Nephron (organoid): ENCODE measurements at regions not wholly inside any gene's neighbourhood (a gene's known extent, or its start where the extent isn't known, plus 50 kb on each side); places are given as distances from the start of the nearest gene placed in this dataset.
A peak's percentile ranks its signal among the peaks of the same experiment; 100 is the strongest.

Experiments used
- H3K27ac Mint-ChIP-seq, 3 experiments: 2 replicates each; pipeline ENCODE4 v1.8.0; 2020; ENCODE audit warnings: mixed read lengths in 3 of 3, mild to moderate bottlenecking in 2 of 3, moderate library complexity in 1 of 3
- H3K27me3 Mint-ChIP-seq: 2 replicates; pipeline ENCODE4 v1.8.0; 2021; ENCODE audit warnings: low read depth, mild to moderate bottlenecking, moderate library complexity, mixed read lengths
- H3K36me3 Mint-ChIP-seq: 2 replicates; pipeline ENCODE4 v1.8.0; 2020; ENCODE audit warnings: low read depth, mixed read lengths
- H3K4me1 Mint-ChIP-seq: 2 replicates; pipeline ENCODE4 v1.8.0; 2020; ENCODE audit warnings: mixed read lengths
- H3K4me3 Mint-ChIP-seq, 3 experiments: 2 replicates each; pipeline ENCODE4 v1.8.0; 2020; ENCODE audit warnings: mild to moderate bottlenecking in 3 of 3, mixed read lengths in 3 of 3, moderate library complexity in 2 of 3
- H3K9me3 Mint-ChIP-seq: 2 replicates; pipeline ENCODE4 v1.8.0; 2020; ENCODE audit warnings: mixed read lengths
- TF ChIP-seq, protein P1 (sequence below), 3 experiments: fragments of 200-600 bp; sonication (generic); IDR thresholded peaks; one replicate each; pipeline ENCODE4 v1.5.0; 2021; ENCODE audit warnings: antibody characterized with exemption in 3 of 3; ENCODE audit not compliant: unreplicated experiment in 3 of 3

DNA sequence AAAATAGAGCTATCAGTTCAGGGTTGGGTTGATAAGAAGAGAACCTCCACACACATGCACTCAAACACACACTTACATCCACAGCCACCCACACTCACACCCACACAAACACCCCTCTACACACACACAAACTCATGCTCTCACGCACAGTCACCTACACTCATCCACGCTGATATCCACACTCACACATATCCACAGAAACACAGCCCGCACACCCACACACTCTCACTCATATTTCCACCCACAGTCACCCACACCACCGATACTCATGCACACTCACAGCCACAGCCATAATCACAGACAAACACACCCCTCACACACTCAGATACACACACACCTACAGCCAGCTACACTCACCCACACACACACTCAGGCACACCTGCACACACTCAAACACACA, 333.0 kb upstream of the TPK1 start:
- Mint-ChIP-seq H3K27me3 (peaks cover 4% of the 10 kb centered on the region), H3K27ac (no peak overlapping the region), H3K9me3 (no peaks in the 10 kb centered on the region), H3K4me1 (no peaks in the 10 kb centered on the region), H3K36me3 (no peaks in the 10 kb centered on the region), H3K4me3 (no peak overlapping the region)
- TF ChIP-seq, protein P1, sequence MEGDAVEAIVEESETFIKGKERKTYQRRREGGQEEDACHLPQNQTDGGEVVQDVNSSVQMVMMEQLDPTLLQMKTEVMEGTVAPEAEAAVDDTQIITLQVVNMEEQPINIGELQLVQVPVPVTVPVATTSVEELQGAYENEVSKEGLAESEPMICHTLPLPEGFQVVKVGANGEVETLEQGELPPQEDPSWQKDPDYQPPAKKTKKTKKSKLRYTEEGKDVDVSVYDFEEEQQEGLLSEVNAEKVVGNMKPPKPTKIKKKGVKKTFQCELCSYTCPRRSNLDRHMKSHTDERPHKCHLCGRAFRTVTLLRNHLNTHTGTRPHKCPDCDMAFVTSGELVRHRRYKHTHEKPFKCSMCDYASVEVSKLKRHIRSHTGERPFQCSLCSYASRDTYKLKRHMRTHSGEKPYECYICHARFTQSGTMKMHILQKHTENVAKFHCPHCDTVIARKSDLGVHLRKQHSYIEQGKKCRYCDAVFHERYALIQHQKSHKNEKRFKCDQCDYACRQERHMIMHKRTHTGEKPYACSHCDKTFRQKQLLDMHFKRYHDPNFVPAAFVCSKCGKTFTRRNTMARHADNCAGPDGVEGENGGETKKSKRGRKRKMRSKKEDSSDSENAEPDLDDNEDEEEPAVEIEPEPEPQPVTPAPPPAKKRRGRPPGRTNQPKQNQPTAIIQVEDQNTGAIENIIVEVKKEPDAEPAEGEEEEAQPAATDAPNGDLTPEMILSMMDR (IDR thresholded peaks at IDR 0.05; ENCODE audit: unreplicated experiment in 3 of 3), result no peak

DNA sequence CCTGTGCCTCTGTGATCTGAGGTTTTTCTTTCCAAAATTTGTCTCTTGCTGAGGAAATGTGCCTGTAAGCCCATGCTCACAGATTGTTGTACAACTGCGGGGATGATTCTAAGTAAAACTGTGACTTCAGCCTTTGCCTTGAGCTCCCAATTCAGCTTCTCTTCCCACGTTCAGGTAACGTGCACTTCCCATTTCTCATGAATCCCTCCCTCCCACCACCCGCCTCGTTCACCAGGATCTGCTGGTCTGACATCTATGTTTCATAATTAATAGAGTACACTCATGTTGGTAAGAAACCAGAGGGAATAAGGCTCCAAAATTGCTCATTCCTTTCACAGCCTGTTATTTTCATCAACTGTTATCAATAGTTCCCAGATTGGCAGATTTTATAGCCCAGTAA, 332.6 kb upstream of the TPK1 start:
- Mint-ChIP-seq H3K4me1 (no peaks in the 10 kb centered on the region), H3K36me3 (no peaks in the 10 kb centered on the region), H3K4me3 (no peak overlapping the region), H3K9me3 (peaks cover 2% of the 10 kb centered on the region), H3K27me3 (peaks cover 4% of the 10 kb centered on the region), H3K27ac (no peak overlapping the region)
- TF ChIP-seq, protein P1 (IDR thresholded peaks at IDR 0.05; ENCODE audit: unreplicated experiment in 3 of 3), result no peak

DNA sequence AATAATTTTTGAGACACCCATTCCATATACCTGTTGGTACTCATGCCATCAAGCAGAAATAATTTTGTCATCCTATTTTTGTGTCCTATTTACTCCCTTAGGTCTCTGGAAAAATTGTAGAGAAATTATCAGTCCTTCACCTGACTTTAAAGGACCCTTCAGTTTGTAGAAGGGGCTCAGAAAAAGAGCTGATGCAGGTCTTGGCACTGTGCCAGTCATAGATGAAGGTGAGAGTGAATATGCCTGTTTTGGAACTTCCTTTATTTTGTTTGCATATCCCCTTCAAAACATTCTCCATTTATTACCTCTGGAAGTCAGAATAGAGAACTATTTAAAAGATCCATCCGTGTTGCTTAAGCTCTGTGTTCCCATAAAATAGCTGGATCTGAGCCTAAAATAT, 321.0 kb upstream of the TPK1 start:
- H3K27ac Mint-ChIP-seq, result peak overlapping the region in 2 of 3 experiments; percentile 56 to 65
- H3K36me3 Mint-ChIP-seq, result no peaks in the 10 kb centered on the region
- H3K27me3 Mint-ChIP-seq, result no peaks in the 10 kb centered on the region
- H3K4me1 Mint-ChIP-seq, result peaks cover 41% of the 10 kb centered on the region
- TF ChIP-seq, protein P1 (IDR thresholded peaks at IDR 0.05; ENCODE audit: unreplicated experiment in 3 of 3), result no peak
- H3K9me3 Mint-ChIP-seq, result no peaks in the 10 kb centered on the region
- H3K4me3 Mint-ChIP-seq, result no peak overlapping the region

GRCh38 chr7:145152589-145152988, 316.7 kb upstream of the TPK1 start:
- TF ChIP-seq, protein P1 (IDR thresholded peaks at IDR 0.05; ENCODE audit: unreplicated experiment in 3 of 3), result no peak
- H3K36me3 Mint-ChIP-seq, result no peaks in the 10 kb centered on the region

GRCh38 chr7:145151676-145152075, 315.8 kb upstream of the TPK1 start:
- Mint-ChIP-seq H3K27ac (no peak overlapping the region), H3K4me3 (no peak overlapping the region), H3K36me3 (no peaks in the 10 kb centered on the region), H3K9me3 (no peaks in the 10 kb centered on the region), H3K27me3 (peaks cover 4% of the 10 kb centered on the region), H3K4me1 (peaks cover 21% of the 10 kb centered on the region)
- TF ChIP-seq, protein P1 (IDR thresholded peaks at IDR 0.05; ENCODE audit: unreplicated experiment in 3 of 3), result no peak

More at GRCh38 chr7:145152589-145152988, 316.7 kb upstream of the TPK1 start:
- H3K27ac Mint-ChIP-seq, result no peak overlapping the region
- no peaks in the 10 kb centered on the region for H3K9me3 Mint-ChIP-seq
- H3K27me3 Mint-ChIP-seq, result no peaks in the 10 kb centered on the region
- peaks cover 30% of the 10 kb centered on the region for H3K4me1 Mint-ChIP-seq
- H3K4me3 Mint-ChIP-seq, result no peak overlapping the region

DNA sequence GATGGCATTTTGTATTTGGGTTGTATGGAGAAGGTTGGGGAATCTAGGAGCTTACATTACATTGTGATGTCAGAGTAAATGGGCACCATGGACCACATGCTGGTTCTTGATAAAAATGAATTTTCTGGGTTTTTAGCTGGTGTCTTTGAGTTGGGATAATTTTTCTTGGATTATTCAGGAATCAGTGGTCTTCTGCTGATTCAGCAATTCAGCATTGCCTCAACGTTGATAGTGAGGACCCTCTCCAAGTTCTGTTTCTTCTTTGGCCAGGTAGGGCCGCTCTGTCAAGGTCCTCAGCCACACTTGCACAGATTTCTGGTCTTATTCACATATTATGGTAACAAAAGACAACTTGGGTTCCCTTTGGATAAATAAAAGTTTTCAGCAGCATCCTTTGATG, 312.0 kb upstream of the TPK1 start:
- H3K27me3 Mint-ChIP-seq, result peaks cover 4% of the 10 kb centered on the region
- H3K27ac Mint-ChIP-seq, result no peak overlapping the region
- no peaks in the 10 kb centered on the region for H3K36me3 Mint-ChIP-seq
- H3K4me1 Mint-ChIP-seq, result peaks cover 16% of the 10 kb centered on the region
- no peaks in the 10 kb centered on the region for H3K9me3 Mint-ChIP-seq
- TF ChIP-seq, protein P1 (IDR thresholded peaks at IDR 0.05; ENCODE audit: unreplicated experiment in 3 of 3), result no peak
- H3K4me3 Mint-ChIP-seq, result no peak overlapping the region
